HG02938 (cell line): ENCODE measurements at regions not wholly inside any gene's neighbourhood (a gene's known extent, or its start where the extent isn't known, plus 50 kb on each side); places are given as distances from the start of the nearest gene placed in this dataset.

Experiments
- ATAC-seq: cut with Tn5 transposase; IDR thresholded peaks from one replicate; pipeline ENCODE4 v1.9.1; 2021; ENCODE audit warnings: mild to moderate bottlenecking, moderate library complexity; ENCODE audit not compliant: unreplicated experiment

GRCh38 chr7:132733860-132734259 is 157.6 kb upstream of the PLXNA4 start:
- no peak for ATAC-seq

GRCh38 chr7:132732321-132732865 is 156.1 kb upstream of the PLXNA4 start:
- ATAC-seq, result no peak

- ATAC-seq, result no peak
Observed at GRCh38 chr7:132730105-132730504, 153.8 kb upstream of the PLXNA4 start.

DNA sequence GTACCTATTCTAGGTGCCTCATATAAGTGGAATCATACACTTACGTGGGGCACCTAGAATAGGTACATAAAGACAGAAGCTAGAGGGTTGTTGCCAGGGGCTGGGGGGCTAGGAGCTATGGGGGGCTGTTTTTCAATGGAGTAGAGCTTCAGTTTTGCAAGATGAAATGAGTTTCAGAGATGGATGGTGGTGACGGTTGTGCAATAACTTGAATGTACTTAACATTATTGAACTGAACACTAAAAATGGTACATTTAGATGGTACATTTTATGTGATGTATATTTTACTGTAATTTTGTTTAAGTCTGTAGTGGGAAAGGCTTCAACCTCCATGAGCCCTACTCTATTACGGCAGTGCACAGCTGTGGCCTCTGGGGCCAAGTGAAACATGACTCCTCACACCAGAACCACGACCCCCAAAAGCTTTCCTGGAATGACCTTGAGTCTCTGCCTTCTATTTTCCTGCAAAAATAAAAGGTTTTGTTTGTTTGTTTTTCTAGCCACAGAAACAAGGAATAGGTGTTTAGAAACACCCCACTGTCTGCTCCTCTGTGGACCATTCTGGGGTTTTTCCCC is 147.3 kb upstream of the PLXNA4 start:
- no peak for ATAC-seq

- ATAC-seq, result no peak
Observed at GRCh38 chr7:132720835-132721234, 144.6 kb upstream of the PLXNA4 start.

DNA sequence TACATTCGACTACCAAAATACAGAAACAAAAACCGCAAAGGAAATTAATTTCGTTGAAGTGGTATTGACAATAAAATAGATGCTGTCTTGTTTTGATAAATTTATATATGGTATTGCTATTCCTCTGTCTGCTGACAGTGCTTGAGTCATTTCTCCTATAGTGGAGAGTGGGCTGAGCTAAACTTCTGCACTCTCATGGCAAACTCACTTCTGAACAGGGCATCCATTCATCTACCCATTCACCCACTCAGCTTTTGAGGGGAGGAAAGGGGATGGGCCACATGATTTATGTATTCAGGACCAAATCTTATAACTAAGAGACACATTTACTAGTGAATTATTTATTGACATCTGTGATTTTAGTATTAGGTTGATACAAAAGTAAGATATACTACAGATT is 137.6 kb upstream of the PLXNA4 start:
- ATAC-seq, result no peak

DNA sequence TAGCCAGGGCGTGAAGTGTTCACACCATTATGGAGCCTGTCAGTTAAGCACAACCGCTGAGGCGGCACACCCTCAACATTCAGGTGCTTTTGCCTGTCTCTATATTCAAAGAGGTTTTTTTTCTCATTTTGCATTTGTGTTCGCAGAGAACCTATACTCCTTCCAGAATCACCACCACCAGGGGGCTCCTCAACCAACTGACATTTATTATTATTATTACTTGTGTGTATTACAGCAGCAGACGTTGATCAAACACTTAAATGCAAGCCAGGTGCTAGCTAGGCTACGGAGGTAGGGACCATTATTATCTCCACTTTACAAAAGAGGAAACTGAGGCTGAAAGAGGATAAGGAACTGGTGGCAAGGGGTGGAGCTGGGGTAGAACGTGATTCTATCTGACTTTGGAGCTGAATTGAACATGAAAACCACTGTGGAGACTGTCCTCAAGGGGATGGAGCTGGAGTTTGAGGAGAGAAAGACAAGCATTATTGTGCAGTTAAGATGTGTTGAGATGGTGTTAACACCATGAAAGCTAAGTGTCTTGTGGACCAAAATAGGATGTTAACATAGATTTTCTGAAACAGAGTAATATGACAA is 133.8 kb upstream of the PLXNA4 start:
- no peak for ATAC-seq

DNA sequence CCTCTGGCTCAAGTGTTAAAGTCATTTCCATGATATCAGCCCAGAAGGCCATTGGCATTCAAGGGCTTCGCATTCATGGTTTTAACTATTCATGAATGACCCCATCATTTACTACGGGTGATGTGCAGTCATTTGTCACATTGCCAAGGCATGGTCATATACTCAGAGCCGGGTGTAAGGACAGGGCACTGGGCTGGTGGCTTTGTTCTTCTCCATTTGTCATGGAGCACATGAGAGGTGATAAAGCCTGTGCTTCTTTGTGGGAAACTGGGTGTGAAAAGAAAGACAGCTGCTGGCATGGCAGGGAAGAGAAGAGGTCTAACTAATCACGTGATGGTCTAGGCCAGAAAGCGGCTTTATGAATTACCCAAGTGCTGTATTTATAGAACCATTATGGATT is 132.2 kb upstream of the PLXNA4 start:
- ATAC-seq, result no peak

- no peak for ATAC-seq
Observed at GRCh38 chr7:132705146-132705545, 128.9 kb upstream of the PLXNA4 start.

DNA sequence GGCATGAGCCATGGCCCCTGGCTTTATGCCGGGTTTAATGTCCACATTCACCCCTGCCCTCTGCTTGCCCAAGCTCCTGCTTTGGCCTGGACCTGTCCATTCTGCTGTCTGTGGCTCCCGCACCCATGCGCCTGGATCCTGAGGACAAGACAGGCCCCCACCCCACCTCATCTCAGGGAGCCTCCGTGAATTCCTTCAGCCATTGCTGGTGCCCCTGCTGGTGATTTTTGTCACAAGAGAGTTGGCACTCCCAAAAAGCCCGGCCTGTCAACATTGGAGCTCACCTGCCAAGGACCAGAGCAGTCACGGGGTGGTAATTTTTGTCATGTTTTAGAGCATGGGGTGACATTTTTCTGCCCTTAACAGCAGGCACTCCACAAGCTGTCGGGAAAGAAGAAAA is 127.5 kb upstream of the PLXNA4 start:
- ATAC-seq, result no peak

DNA sequence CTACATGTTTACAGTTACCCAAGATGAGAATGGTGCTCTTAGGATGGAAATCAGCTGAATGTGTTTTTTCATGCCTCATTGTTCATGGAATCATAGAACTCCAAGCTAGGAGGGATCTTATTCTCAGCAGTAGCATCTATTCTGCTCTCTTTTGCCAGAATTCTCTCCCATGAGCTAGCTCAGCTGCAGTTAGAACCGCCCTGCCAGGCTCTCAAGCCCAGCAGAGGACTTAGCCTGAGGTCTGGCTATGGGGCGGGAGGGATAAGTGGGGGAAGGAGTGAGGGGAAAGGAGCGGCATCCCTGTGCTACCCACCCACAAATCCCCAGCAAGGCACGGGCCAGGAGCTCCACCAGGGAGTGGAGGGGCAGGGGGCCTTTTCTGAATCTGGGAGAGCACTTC is 120.7 kb upstream of the PLXNA4 start:
- ATAC-seq, result no peak

DNA sequence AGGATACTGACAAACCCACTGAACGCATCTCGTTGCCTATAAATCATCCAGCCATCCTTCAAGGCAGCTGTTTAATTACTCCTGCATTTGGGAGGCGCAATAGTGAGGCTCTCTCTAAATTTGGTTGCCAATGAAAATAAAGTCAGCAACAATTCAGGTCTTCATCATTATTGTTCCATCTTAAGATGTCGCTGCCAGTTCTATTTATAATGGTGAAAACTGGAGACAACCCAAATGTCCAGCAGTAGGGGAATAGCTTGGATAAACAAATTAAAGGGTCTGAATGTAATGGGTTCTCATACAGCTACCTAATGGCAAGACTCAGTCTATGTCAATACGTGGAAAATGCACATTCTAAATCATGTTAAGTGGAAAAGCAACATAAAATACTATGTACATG is 120.1 kb upstream of the PLXNA4 start:
- ATAC-seq, result no peak

DNA sequence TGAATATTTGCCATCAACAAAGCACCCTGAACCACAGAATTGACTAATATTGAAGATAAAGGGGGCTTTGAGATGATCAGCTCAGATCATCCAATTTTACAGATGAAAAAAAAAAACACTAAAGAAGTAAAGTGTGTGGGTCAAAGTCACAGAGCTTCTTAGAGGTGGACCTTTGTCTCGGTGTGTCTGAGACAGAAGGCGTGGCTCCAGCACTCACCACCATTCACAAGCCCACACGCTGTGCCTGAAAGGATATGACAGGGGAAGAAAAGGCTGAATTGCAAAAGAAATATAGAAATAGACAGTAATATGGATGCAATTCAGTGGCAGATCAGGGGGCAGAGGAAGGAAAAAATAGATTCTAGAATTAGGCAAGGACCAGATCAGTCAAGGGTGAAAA is 114.9 kb upstream of the PLXNA4 start:
- no peak for ATAC-seq

DNA sequence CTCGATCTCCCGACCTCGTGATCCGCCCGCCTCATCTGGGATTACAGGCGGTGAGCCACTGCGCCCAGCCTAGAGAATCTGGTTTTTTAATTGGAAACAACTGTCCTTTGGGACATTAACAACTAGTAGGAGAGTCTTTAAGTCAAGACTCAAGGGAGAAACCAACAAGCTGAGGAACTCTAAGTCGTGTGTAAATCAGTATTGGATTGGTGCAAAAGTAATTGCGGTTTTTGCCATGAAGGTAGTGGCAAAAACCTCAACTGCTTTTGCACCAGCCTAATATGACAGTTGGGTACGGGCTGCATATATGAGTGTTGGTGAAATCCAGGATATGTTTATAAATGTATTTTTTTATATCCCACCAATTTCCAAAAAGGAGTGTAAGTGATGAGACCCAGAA is 113.9 kb upstream of the PLXNA4 start:
- ATAC-seq, result no peak

DNA sequence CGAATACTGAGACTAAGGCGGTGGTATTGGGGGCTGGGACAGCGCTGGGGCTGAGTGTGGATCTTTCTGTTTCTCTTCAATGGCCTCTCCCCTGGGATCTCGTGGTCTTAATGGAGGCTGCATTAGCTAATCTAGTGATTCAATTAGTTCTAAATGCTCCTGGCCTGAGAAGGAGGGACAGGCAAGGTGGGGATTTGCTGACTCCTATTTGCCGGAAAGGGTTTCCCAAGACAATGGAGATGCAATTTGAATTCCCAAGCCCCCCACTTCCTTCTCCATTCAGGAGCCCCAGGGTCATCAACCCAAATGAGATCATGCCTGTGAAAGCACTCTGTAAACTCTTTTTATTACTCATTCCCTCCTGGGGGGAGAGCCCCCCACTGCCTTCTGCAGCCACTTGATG is 111.7 kb upstream of the PLXNA4 start:
- ATAC-seq, result no peak

GRCh38 chr7:132687016-132687415 is 110.7 kb upstream of the PLXNA4 start:
- no peak for ATAC-seq

- no peak for ATAC-seq
Observed at GRCh38 chr7:132685277-132685676, 109.0 kb upstream of the PLXNA4 start.

- no peak for ATAC-seq
Observed at GRCh38 chr7:132683896-132684690, 107.8 kb upstream of the PLXNA4 start.

GRCh38 chr7:132681951-132682350 is 105.7 kb upstream of the PLXNA4 start:
- no peak for ATAC-seq

GRCh38 chr7:132680590-132680989 is 104.3 kb upstream of the PLXNA4 start:
- ATAC-seq, result no peak

- ATAC-seq, result no peak
Observed at GRCh38 chr7:132678656-132679055, 102.4 kb upstream of the PLXNA4 start.

DNA sequence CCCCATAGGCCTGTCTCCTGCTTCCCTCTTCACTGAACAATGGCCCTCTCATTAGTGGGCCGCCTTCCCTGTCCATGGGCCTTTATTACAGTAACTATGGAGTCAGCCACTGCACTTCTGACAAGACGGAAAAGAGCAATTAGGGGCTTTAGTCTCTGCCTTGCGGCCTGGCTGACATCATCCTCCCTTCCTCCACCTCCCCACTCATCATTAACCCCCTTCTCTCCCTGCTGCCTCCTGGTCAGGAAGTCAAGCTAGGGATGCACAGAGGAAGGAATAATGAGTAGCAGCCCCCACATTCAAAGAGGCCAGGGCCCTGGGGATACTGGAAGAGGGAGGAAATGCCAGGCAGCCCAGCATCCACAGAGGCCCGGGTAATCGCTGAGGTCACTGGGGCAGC is 101.6 kb upstream of the PLXNA4 start:
- no peak for ATAC-seq
